Stimulated activated CD4-positive, alpha-beta T cell treated with anti-CD3 and anti-CD28 coated beads, TNF-alpha, amount 100 ng/mL, for 24 hours (primary cell): ENCODE measurements at regions not wholly inside any gene's neighbourhood (a gene's known extent, or its start where the extent isn't known, plus 50 kb on each side); places are given as distances from the start of the nearest gene placed in this dataset.
"Not testable (repeated sequence)": the region's sequence is repeated elsewhere in the genome, so short reads cannot be mapped to it uniquely, and the experiment has no call there.

Experiments
- DNase-seq, 3 experiments: peaks; one replicate each; pipeline ENCODE4 v3.0.0-alpha.2; 2020; ENCODE audit warnings: low read depth in 3 of 3

GRCh38 chr7:113030489-113030888 is 56.1 kb downstream of the GPR85 start:
- no peak for DNase-seq

GRCh38 chr7:113026941-113027340 is 59.7 kb downstream of the GPR85 start:
- no peak for DNase-seq

- DNase-seq: not testable (repeated sequence)
Measured at GRCh38 chr7:113017144-113017857, 69.3 kb downstream of the GPR85 start.

- DNase-seq: no peak
Measured at GRCh38 chr7:113015034-113015645, 71.5 kb downstream of the GPR85 start.

- no peak for DNase-seq
Measured at GRCh38 chr7:113013761-113014449, 72.7 kb downstream of the GPR85 start.

GRCh38 chr7:113012862-113013261 is 73.8 kb downstream of the GPR85 start:
- not testable (repeated sequence) for DNase-seq

GRCh38 chr7:113010377-113010776 is 76.2 kb downstream of the GPR85 start:
- no peak for DNase-seq

GRCh38 chr7:113008755-113009154 is 77.9 kb downstream of the GPR85 start:
- no peak for DNase-seq

GRCh38 chr7:113004726-113005454 is 81.7 kb downstream of the GPR85 start:
- no peak for DNase-seq

- DNase-seq: no peak
Measured at GRCh38 chr7:113000316-113001020, 86.2 kb downstream of the GPR85 start.

GRCh38 chr7:112997831-112998230 is 88.8 kb downstream of the GPR85 start:
- no peak for DNase-seq

- no peak for DNase-seq
Measured at GRCh38 chr7:112996331-112996871, 90.2 kb downstream of the GPR85 start.

- no peak for DNase-seq
Measured at GRCh38 chr7:112995059-112995824, 91.4 kb downstream of the GPR85 start.

GRCh38 chr7:112994656-112995055 is 92.0 kb downstream of the GPR85 start:
- DNase-seq: no peak

GRCh38 chr7:112990624-112991023 is 96.0 kb downstream of the GPR85 start:
- no peak for DNase-seq

- no peak for DNase-seq
Measured at GRCh38 chr7:112989531-112989930, 97.1 kb downstream of the GPR85 start.

GRCh38 chr7:112987171-112987570 is 99.5 kb downstream of the GPR85 start:
- DNase-seq: no peak

GRCh38 chr7:112986256-112987031 is 100.2 kb downstream of the GPR85 start:
- DNase-seq: no peak

- no peak for DNase-seq
Measured at GRCh38 chr7:112985377-112985987, 101.1 kb downstream of the GPR85 start.
